Psoas muscle (tissue), 7 donors: ENCODE measurements at regions not wholly inside any gene's neighbourhood (a gene's known extent, or its start where the extent isn't known, plus 50 kb on each side); places are given as distances from the start of the nearest gene placed in this dataset.

ENCODE experiments used
- ATAC-seq, 4 donors: fragments of 200-7000 bp; cut with Tn5 transposase; one replicate each; pipeline ENCODE4 v1.9.1; 2020; ENCODE audit warnings: moderate library complexity in 3 of 4, mild to moderate bottlenecking in 2 of 4
- DNase-seq, 2 donors: peaks; one replicate each; pipeline ENCODE4 v3.0.0-alpha.2; 2020
- H3K27ac ChIP-seq: fragments of 200-600 bp; one replicate; pipeline ENCODE4 v1.8.0; 2022
- H3K27me3 ChIP-seq, 3 donors: fragments of 200-600 bp in 1 of 3; one replicate each; pipeline versions ENCODE4 v1.6.1 to v1.8.0; 2013 to 2022; ENCODE audit warnings: low read length in 2 of 3, mild to moderate bottlenecking in 2 of 3, moderate library complexity in 1 of 3; ENCODE audit not compliant: insufficient read depth in 3 of 3
- H3K36me3 ChIP-seq, 2 donors: fragments of 200-600 bp in 1 of 2; one replicate each; pipeline versions ENCODE4 v1.6.1 to v1.8.0; 2013 to 2022; ENCODE audit warnings: low read depth in 1 of 2, mild to moderate bottlenecking in 1 of 2, moderate library complexity in 1 of 2; ENCODE audit not compliant: insufficient read depth in 1 of 2
- H3K4me1 ChIP-seq: fragments of 200-600 bp; one replicate; pipeline ENCODE4 v1.8.0; 2022
- H3K4me3 ChIP-seq: fragments of 200-600 bp; one replicate; pipeline ENCODE4 v1.8.0; 2022; ENCODE audit warnings: mild to moderate bottlenecking
- H3K9me3 ChIP-seq: fragments of 200-600 bp; one replicate; pipeline ENCODE4 v1.8.0; 2022
- CTCF ChIP-seq: fragments of 200-600 bp; IDR thresholded peaks from one replicate; pipeline ENCODE4 v1.8.0; 2022; ENCODE audit warnings: antibody characterized with exemption
- WGBS, 3 donors: extraction: QIAGEN DNeasy Blood & Tissue Kit; methylation state at CpG; one replicate each; pipeline versions ENCODE4 v1.1.6 to v1.1.7; 2013; 5-methylcytosine and 5-hydroxymethylcytosine counted together
- intact Hi-C, 2 donors: fragments of 100-400 bp; cut with DNase I; formaldehyde crosslinking; loops; one replicate each; pipeline versions ENCODE4 v1.11.0 to v1.14.2; 2022
- donor health status: healthy with polysubstance abuse.
- donor health status: DM: no; HTN: no; CAD: no; lungs with moderate emphysema.
- donor health status: Bipolar disorder and iron deficiency.
- donor health status: healthy.
- donor health status: DM: yes; HTN: yes; CAD: no.
- donor health status: DM: no; HTN: no; CAD: no.
- donor health status: DM: yes; HTN: yes; CAD: no.

- ATAC-seq (no peak), DNase-seq (no peak)
- WGBS, 3 donors = 83 to 86% (median 84%) methylated on average over 22 of the region's 22 CpGs
- H3K9me3 ChIP-seq = no peaks in the 10 kb centered on the region
- H3K27ac ChIP-seq = no peak overlapping the region
- no peak overlapping the region for H3K4me3 ChIP-seq
- H3K4me1 ChIP-seq = no peaks in the 10 kb centered on the region
- peaks cover 0 to 2% (median 0%) of the 10 kb centered on the region in 3 donors for H3K27me3 ChIP-seq
- intact Hi-C loops = no loop called here
- no peak for TF ChIP-seq CTCF
- H3K36me3 ChIP-seq = no peaks in the 10 kb centered on the region
Observed at GRCh38 chr11:64455456-64456261, 96.7 kb downstream of the RPS6KA4 start.

- H3K27ac ChIP-seq = no peak overlapping the region
- peaks cover 0 to 2% (median 0%) of the 10 kb centered on the region in 3 donors for H3K27me3 ChIP-seq
- DNase-seq (no peak), ATAC-seq (no peak)
- WGBS, 3 donors = 86 to 87% (median 86%) methylated on average over 23 of the region's 23 CpGs
- H3K4me3 ChIP-seq = no peak overlapping the region
- no peaks in the 10 kb centered on the region for H3K9me3 ChIP-seq
- H3K36me3 ChIP-seq = no peaks in the 10 kb centered on the region
- intact Hi-C loops = no loop called here
- H3K4me1 ChIP-seq = no peaks in the 10 kb centered on the region
- TF ChIP-seq CTCF = no peak
Observed at GRCh38 chr11:64456509-64457320, 97.8 kb downstream of the RPS6KA4 start.

- no peaks in the 10 kb centered on the region for H3K4me1 ChIP-seq
- no peak for ATAC-seq
- H3K27me3 ChIP-seq = peaks cover 0 to 2% (median 0%) of the 10 kb centered on the region in 3 donors
- no peak for TF ChIP-seq CTCF
- intact Hi-C loops = no loop called here
- no peak for DNase-seq
- H3K36me3 ChIP-seq = no peaks in the 10 kb centered on the region
- no peak overlapping the region for H3K4me3 ChIP-seq
- WGBS, 3 donors = 87 to 92% (median 91%) methylated on average over 12 of the region's 12 CpGs
- no peak overlapping the region for H3K27ac ChIP-seq
- no peaks in the 10 kb centered on the region for H3K9me3 ChIP-seq
Observed at GRCh38 chr11:64457416-64458010, 98.2 kb upstream of the SLC22A11 start.

- no peak overlapping the region for H3K27ac ChIP-seq
- WGBS, 3 donors = 34 to 47% (median 36%) methylated on average over 10 of the region's 10 CpGs
- DNase-seq (no peak), ATAC-seq (no peak)
- H3K4me1 ChIP-seq = no peaks in the 10 kb centered on the region
- peaks cover 0 to 2% (median 0%) of the 10 kb centered on the region in 3 donors for H3K27me3 ChIP-seq
- H3K4me3 ChIP-seq = no peak overlapping the region
- no peak for TF ChIP-seq CTCF
- H3K9me3 ChIP-seq = no peaks in the 10 kb centered on the region
- intact Hi-C loops = no loop called here
- no peaks in the 10 kb centered on the region for H3K36me3 ChIP-seq
Observed at GRCh38 chr11:64458997-64459396, 96.7 kb upstream of the SLC22A11 start.
